ENCODE measurements at regions not wholly inside any gene's neighbourhood (a gene's known extent, or its start where the extent isn't known, plus 50 kb on each side); places are given as distances from the start of the nearest gene placed in this dataset.

GRCh38 chr7:45457591-45457990 is 116.6 kb upstream of the ADCY1 start:
- no peak for TF ChIP-seq POLR2AphosphoS5 (IDR thresholded peaks at IDR 0.05; ENCODE audit: low read depth, low read length)
- no peak for TF ChIP-seq TAF1 (IDR thresholded peaks at IDR 0.05; ENCODE audit: borderline replicate concordance, insufficient read depth, low read length)
- TF ChIP-seq FOXP2 (optimal IDR thresholded peaks at IDR 0.05; ENCODE audit: borderline replicate concordance, extremely low read depth, extremely low read length, insufficient read depth), result no peak
- TF ChIP-seq REST (IDR thresholded peaks at IDR 0.05; ENCODE audit: insufficient read depth in 1 of 2, low read depth in 2 of 2, low read length in 2 of 2), result no peak
- TF ChIP-seq SIN3A (IDR thresholded peaks at IDR 0.05; ENCODE audit: borderline replicate concordance, insufficient read depth, low read length), result no peak

- no peak for TF ChIP-seq REST (IDR thresholded peaks at IDR 0.05; ENCODE audit: insufficient read depth in 1 of 2, low read depth in 2 of 2, low read length in 2 of 2)
- TF ChIP-seq TAF1 (IDR thresholded peaks at IDR 0.05; ENCODE audit: borderline replicate concordance, insufficient read depth, low read length), result no peak
- TF ChIP-seq SIN3A (IDR thresholded peaks at IDR 0.05; ENCODE audit: borderline replicate concordance, insufficient read depth, low read length), result no peak
Observed at GRCh38 chr7:45459476-45459875, 114.7 kb upstream of the ADCY1 start.

GRCh38 chr7:45460379-45460778 is 113.8 kb upstream of the ADCY1 start:
- TF ChIP-seq SIN3A (IDR thresholded peaks at IDR 0.05; ENCODE audit: borderline replicate concordance, insufficient read depth, low read length) (no peak), POLR2AphosphoS5 (IDR thresholded peaks at IDR 0.05; ENCODE audit: low read depth, low read length) (no peak), REST (IDR thresholded peaks at IDR 0.05; ENCODE audit: insufficient read depth in 1 of 2, low read depth in 2 of 2, low read length in 2 of 2) (no peak), FOXP2 (optimal IDR thresholded peaks at IDR 0.05; ENCODE audit: borderline replicate concordance, extremely low read depth, extremely low read length, insufficient read depth) (no peak), TAF1 (IDR thresholded peaks at IDR 0.05; ENCODE audit: borderline replicate concordance, insufficient read depth, low read length) (no peak)

GRCh38 chr7:45461026-45461425 is 113.1 kb upstream of the ADCY1 start:
- TF ChIP-seq FOXP2 (optimal IDR thresholded peaks at IDR 0.05; ENCODE audit: borderline replicate concordance, extremely low read depth, extremely low read length, insufficient read depth) (no peak), SIN3A (IDR thresholded peaks at IDR 0.05; ENCODE audit: borderline replicate concordance, insufficient read depth, low read length) (no peak), REST (IDR thresholded peaks at IDR 0.05; ENCODE audit: insufficient read depth in 1 of 2, low read depth in 2 of 2, low read length in 2 of 2) (no peak), TAF1 (IDR thresholded peaks at IDR 0.05; ENCODE audit: borderline replicate concordance, insufficient read depth, low read length) (no peak), POLR2AphosphoS5 (IDR thresholded peaks at IDR 0.05; ENCODE audit: low read depth, low read length) (no peak)

- TF ChIP-seq SIN3A (IDR thresholded peaks at IDR 0.05; ENCODE audit: borderline replicate concordance, insufficient read depth, low read length) (no peak), REST (IDR thresholded peaks at IDR 0.05; ENCODE audit: insufficient read depth in 1 of 2, low read depth in 2 of 2, low read length in 2 of 2) (no peak), POLR2AphosphoS5 (IDR thresholded peaks at IDR 0.05; ENCODE audit: low read depth, low read length) (no peak), FOXP2 (optimal IDR thresholded peaks at IDR 0.05; ENCODE audit: borderline replicate concordance, extremely low read depth, extremely low read length, insufficient read depth) (no peak), TAF1 (IDR thresholded peaks at IDR 0.05; ENCODE audit: borderline replicate concordance, insufficient read depth, low read length) (no peak)
Observed at GRCh38 chr7:45469103-45469502, 105.1 kb upstream of the ADCY1 start.
